Mammary epithelial cell (primary cell): ENCODE measurements at regions not wholly inside any gene's neighbourhood (a gene's known extent, or its start where the extent isn't known, plus 50 kb on each side); places are given as distances from the start of the nearest gene placed in this dataset.

ENCODE experiments used
- EZH2 ChIP-seq: IDR thresholded peaks from 2 replicates; pipeline ENCODE4 v1.6.1; 2012; ENCODE audit warnings: low read length, inconsistent platforms, borderline replicate concordance
- TF ChIP-seq, protein P1 (sequence below), 2 donors: IDR thresholded peaks in 1 of 2; conservative IDR thresholded peaks in 1 of 2; 2 replicates each; pipeline ENCODE4 v1.5.1; 2011 to 2012; ENCODE audit warnings: inconsistent platforms in 2 of 2, low read length in 2 of 2, mild to moderate bottlenecking in 2 of 2, control low read depth in 1 of 2, low read depth in 1 of 2; ENCODE audit not compliant: insufficient read depth in 1 of 2; ENCODE audit errors: extremely low read depth in 1 of 2

GRCh38 chr15:39052323-39052705, 487.7 kb upstream of the RASGRP1 start:
- TF ChIP-seq, protein P1, sequence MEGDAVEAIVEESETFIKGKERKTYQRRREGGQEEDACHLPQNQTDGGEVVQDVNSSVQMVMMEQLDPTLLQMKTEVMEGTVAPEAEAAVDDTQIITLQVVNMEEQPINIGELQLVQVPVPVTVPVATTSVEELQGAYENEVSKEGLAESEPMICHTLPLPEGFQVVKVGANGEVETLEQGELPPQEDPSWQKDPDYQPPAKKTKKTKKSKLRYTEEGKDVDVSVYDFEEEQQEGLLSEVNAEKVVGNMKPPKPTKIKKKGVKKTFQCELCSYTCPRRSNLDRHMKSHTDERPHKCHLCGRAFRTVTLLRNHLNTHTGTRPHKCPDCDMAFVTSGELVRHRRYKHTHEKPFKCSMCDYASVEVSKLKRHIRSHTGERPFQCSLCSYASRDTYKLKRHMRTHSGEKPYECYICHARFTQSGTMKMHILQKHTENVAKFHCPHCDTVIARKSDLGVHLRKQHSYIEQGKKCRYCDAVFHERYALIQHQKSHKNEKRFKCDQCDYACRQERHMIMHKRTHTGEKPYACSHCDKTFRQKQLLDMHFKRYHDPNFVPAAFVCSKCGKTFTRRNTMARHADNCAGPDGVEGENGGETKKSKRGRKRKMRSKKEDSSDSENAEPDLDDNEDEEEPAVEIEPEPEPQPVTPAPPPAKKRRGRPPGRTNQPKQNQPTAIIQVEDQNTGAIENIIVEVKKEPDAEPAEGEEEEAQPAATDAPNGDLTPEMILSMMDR (conservative IDR thresholded peaks at IDR 0.05 in 1 of 2, IDR thresholded peaks at IDR 0.05 in 1 of 2; ENCODE audit: extremely low read depth in 1 of 2, insufficient read depth in 1 of 2, low read depth in 1 of 2, low read length in 2 of 2), result no peak
- TF ChIP-seq EZH2, result no peak
